HG03159 (cell line): ENCODE measurements at regions not wholly inside any gene's neighbourhood (a gene's known extent, or its start where the extent isn't known, plus 50 kb on each side); places are given as distances from the start of the nearest gene placed in this dataset.

Experiments
- ATAC-seq: cut with Tn5 transposase; IDR thresholded peaks from one replicate; pipeline ENCODE4 v1.9.1; 2021; ENCODE audit warnings: mild to moderate bottlenecking, moderate library complexity; ENCODE audit not compliant: unreplicated experiment

- no peak for ATAC-seq
Observed at GRCh38 chr3:46146548-46146947, 61.6 kb downstream of the CCR1 start.

GRCh38 chr3:46146021-46146420 is 62.1 kb downstream of the CCR1 start:
- no peak for ATAC-seq

GRCh38 chr3:46145147-46145546 is 63.0 kb downstream of the CCR1 start:
- no peak for ATAC-seq

- no peak for ATAC-seq
Observed at GRCh38 chr3:46143951-46144473, 64.1 kb downstream of the CCR1 start.

- no peak for ATAC-seq
Observed at GRCh38 chr3:46141813-46142212, 66.3 kb downstream of the CCR1 start.

- no peak for ATAC-seq
Observed at GRCh38 chr3:46138581-46138980, 69.5 kb downstream of the CCR1 start.

- no peak for ATAC-seq
Observed at GRCh38 chr3:46135475-46135874, 72.6 kb downstream of the CCR1 start.

- no peak for ATAC-seq
Observed at GRCh38 chr3:46133285-46133684, 74.8 kb downstream of the CCR1 start.

GRCh38 chr3:46132565-46132964 is 75.5 kb downstream of the CCR1 start:
- ATAC-seq: no peak

GRCh38 chr3:46131884-46132450 is 76.1 kb downstream of the CCR1 start:
- no peak for ATAC-seq

- no peak for ATAC-seq
Observed at GRCh38 chr3:46130631-46131310, 77.3 kb downstream of the CCR1 start.

- no peak for ATAC-seq
Observed at GRCh38 chr3:46129588-46130272, 78.4 kb downstream of the CCR1 start.

GRCh38 chr3:46127503-46127902 is 80.6 kb downstream of the CCR1 start:
- no peak for ATAC-seq

- ATAC-seq: no peak
Observed at GRCh38 chr3:46124216-46125177, 83.6 kb downstream of the CCR1 start.

GRCh38 chr3:46123646-46124045 is 84.5 kb downstream of the CCR1 start:
- no peak for ATAC-seq

GRCh38 chr3:46122091-46122490 is 86.0 kb downstream of the CCR1 start:
- ATAC-seq: no peak

- no peak for ATAC-seq
Observed at GRCh38 chr3:46120983-46121382, 87.1 kb downstream of the CCR1 start.

- ATAC-seq: no peak
Observed at GRCh38 chr3:46119709-46120498, 88.2 kb downstream of the CCR1 start.

- ATAC-seq: no peak
Observed at GRCh38 chr3:46119253-46119652, 88.9 kb downstream of the CCR1 start.

- ATAC-seq: no peak
Observed at GRCh38 chr3:46116996-46117395, 89.7 kb upstream of the XCR1 start.
